GM12865 (cell line): ENCODE measurements at regions not wholly inside any gene's neighbourhood (a gene's known extent, or its start where the extent isn't known, plus 50 kb on each side); places are given as distances from the start of the nearest gene placed in this dataset.

ENCODE experiments used
- DNase-seq: peaks from one replicate; pipeline ENCODE4 v3.0.0; 2010; ENCODE audit warnings: low read depth
- H3K4me3 ChIP-seq: 2 replicates; pipeline ENCODE4 v1.5.1; 2011; ENCODE audit warnings: mild to moderate bottlenecking, low read depth, low read length, control low read depth
- TF ChIP-seq, protein P1 (sequence below): IDR thresholded peaks from 2 replicates; pipeline ENCODE4 v1.5.1; 2011; ENCODE audit warnings: low read length, control low read depth, low read depth, inconsistent platforms; ENCODE audit not compliant: insufficient read depth; ENCODE audit errors: missing control alignments

DNA sequence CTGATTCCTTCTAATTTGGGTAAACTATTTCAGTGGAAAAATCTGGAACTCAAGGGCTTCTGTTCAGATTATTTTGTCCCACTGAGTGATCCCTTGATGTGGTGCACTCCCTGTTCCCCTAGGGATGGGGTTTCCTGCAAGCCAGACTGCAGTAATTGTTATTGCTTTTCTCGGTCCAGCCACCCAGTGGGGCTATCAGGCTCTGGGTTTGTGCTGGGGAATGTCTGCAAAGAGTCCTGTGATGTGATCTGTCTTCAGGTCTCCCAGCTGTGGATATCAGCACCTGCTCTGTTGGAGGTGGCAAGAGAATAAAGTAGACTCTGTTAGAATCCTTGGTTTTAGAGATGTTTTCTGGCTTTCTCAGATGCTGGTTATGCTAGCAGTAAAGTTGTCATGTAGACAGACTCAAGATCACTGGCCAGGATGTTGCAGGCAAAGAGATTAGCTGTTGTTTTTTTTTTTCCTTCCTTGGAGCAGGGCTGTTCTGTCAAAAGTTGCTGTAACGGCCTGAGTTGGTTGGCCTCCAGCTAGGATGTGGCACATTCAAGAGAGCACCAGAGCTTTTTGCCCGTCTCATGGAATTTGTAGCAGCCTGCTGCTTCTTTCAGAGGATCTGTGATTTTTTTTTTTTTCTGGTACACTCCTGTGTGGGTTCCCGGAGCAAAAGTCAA, 1314.0 kb downstream of the PCDH19 start:
- TF ChIP-seq, protein P1, sequence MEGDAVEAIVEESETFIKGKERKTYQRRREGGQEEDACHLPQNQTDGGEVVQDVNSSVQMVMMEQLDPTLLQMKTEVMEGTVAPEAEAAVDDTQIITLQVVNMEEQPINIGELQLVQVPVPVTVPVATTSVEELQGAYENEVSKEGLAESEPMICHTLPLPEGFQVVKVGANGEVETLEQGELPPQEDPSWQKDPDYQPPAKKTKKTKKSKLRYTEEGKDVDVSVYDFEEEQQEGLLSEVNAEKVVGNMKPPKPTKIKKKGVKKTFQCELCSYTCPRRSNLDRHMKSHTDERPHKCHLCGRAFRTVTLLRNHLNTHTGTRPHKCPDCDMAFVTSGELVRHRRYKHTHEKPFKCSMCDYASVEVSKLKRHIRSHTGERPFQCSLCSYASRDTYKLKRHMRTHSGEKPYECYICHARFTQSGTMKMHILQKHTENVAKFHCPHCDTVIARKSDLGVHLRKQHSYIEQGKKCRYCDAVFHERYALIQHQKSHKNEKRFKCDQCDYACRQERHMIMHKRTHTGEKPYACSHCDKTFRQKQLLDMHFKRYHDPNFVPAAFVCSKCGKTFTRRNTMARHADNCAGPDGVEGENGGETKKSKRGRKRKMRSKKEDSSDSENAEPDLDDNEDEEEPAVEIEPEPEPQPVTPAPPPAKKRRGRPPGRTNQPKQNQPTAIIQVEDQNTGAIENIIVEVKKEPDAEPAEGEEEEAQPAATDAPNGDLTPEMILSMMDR: no peak
- H3K4me3 ChIP-seq: no peak overlapping the region
- DNase-seq: no peak

DNA sequence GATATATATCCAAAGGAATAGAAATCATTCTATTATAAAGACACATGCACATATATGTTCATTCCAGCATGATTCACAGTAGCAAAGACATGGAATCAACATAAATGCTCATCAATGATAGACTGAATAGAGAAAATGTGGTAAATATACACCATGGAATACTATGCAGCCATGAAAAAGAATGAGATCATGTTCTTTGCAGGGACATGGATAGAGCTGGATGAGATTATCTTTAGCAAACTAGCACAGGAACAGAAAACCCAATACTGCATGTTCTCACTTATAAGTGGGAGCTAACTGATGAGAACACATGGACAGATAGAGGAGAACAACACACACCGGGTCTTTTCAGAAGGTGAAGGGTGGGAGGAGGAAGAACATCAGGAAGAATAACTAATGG, 1318.6 kb downstream of the PCDH19 start:
- no peak overlapping the region for H3K4me3 ChIP-seq
- TF ChIP-seq, protein P1: no peak
- no peak for DNase-seq

DNA sequence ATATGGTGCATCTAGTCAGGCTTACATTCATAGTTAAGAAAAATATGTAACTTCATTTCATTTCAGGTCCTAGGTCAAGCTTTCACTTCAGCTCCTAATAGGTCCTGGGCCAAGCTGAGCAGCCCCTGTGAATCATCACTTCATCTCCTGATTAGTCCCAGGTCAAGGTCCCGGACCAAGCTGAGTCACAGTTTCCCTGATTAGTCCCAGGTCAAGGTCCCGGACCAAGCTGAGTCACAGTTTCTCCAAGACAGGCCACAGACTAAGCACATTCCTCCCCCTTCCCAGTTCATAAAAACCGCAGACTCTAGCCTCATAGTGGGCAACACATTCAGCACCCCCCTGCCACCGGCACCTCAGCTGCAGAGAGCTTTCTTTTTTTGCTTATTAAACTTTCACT, 1331.8 kb downstream of the PCDH19 start:
- no peak for DNase-seq

DNA sequence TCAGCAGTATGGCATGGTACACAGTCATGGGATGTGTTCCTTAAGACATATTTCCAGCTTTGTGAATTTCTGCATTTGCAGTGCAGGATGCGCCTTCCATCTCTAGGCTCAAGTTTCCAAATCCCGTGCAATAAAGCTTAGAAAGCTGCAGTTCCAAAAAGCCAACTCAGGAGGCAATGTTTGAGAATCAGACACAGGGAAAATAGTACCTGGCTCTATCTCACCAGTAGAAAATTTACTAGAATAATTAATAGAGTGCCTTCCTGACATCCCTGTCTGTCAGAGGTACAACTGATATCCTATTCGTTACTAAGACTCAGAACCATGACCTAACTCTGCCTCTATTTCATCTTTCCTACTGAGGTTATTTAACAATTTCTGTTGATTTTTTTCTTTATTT, 1333.0 kb downstream of the PCDH19 start:
- TF ChIP-seq, protein P1: no peak
- no peak overlapping the region for H3K4me3 ChIP-seq
- no peak for DNase-seq

More for the DNA sequence above, 1331.8 kb downstream of the PCDH19 start:
- TF ChIP-seq, protein P1: no peak
- no peak overlapping the region for H3K4me3 ChIP-seq

DNA sequence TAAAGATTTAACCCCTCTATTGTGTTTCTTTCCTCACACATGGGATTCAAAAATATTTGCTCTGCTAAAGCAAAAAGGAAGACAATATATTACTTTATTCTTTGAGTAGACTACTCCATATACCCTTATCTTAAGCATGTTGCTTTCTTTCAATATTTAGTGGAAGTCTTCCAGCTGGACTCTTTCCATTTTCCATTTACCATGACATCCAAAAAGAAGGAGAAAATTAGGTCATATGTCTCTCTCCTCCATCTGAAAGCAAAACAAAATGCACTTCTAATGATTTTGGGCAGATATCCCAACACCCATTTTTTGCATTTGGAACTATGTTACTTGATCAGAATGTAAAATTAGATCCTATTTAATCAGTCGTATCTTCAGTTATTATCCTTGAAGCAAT, 1336.5 kb downstream of the PCDH19 start:
- TF ChIP-seq, protein P1: no peak
- H3K4me3 ChIP-seq: no peak overlapping the region
- DNase-seq: no peak

DNA sequence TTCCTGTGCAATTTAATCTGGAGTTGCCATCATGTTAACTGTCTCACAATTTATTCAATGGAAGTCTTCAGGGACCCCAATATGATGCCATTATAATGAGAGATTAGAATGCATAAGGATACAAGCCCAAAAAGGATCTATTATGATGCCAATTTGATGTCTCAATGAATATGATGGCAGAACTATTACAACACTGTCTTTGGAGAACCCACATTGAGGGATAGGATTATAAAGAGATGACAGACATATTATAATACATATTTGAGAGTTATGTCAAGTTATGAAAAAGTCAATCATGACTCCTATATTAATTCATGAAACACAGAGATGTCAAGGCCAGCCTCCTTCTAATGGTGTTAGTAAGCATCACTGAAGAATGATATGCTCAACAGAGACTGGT, 1358.4 kb downstream of the PCDH19 start:
- no peak for DNase-seq
- H3K4me3 ChIP-seq: no peak overlapping the region
- TF ChIP-seq, protein P1: no peak

DNA sequence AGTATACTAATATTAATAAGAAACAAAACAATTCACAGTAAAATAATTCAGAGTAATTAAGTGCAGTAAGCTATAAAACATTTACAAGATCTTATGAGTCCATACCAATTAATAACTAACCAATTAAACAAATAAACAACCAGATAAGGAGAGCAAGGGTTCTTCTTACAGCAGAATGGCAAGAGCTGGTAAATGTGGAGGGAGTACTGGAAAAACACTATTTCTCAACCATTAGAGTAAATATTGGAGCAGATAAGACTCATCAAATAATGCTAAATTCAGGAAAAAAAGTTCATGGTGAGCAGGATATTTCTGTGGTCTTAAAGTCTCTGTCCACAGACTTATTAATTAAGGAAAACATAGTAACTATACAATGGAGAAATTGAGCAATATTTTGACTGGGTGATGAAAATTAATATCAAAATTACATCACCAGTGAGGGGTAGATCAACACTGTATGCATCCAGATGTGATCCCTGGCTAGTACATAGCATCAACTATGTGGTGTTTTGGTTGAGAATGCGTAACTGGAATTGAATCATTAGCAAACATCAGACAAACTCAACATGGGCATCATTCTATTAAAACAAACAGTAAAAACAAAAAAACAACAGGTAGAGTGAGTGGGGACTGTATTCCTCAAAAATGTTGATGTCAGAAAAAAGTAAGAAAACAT, 1376.7 kb downstream of the PCDH19 start:
- DNase-seq: no peak
- H3K4me3 ChIP-seq: no peak overlapping the region
- TF ChIP-seq, protein P1: no peak
